ENCODE measurements at regions not wholly inside any gene's neighbourhood (a gene's known extent, or its start where the extent isn't known, plus 50 kb on each side); places are given as distances from the start of the nearest gene placed in this dataset.

DNA sequence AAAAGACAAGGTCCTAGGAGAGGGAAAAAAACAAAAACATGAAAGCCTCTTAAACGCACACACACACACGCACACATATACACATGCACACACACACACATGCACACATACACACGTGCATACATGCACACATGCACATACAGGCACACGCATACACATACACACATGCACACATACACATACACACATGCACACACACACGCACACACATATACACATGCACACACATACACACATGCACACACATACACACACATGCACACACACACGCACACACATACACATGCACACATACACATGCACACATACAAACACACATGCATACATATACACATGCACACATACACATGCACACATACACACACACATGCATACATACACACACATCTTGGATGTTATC, 78.1 kb upstream of the PPP2R5C start:
- TF ChIP-seq, protein P1, sequence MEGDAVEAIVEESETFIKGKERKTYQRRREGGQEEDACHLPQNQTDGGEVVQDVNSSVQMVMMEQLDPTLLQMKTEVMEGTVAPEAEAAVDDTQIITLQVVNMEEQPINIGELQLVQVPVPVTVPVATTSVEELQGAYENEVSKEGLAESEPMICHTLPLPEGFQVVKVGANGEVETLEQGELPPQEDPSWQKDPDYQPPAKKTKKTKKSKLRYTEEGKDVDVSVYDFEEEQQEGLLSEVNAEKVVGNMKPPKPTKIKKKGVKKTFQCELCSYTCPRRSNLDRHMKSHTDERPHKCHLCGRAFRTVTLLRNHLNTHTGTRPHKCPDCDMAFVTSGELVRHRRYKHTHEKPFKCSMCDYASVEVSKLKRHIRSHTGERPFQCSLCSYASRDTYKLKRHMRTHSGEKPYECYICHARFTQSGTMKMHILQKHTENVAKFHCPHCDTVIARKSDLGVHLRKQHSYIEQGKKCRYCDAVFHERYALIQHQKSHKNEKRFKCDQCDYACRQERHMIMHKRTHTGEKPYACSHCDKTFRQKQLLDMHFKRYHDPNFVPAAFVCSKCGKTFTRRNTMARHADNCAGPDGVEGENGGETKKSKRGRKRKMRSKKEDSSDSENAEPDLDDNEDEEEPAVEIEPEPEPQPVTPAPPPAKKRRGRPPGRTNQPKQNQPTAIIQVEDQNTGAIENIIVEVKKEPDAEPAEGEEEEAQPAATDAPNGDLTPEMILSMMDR (conservative IDR thresholded peaks at IDR 0.05 in 1 of 2, IDR thresholded peaks at IDR 0.05 in 1 of 2; ENCODE audit: extremely low read depth in 1 of 2, insufficient read depth in 1 of 2, low read depth in 1 of 2, low read length in 2 of 2) = no peak
- no peak for TF ChIP-seq EZH2 (IDR thresholded peaks at IDR 0.05; ENCODE audit: borderline replicate concordance, low read length)
